MM.1S (cell line): ENCODE measurements at regions not wholly inside any gene's neighbourhood (a gene's known extent, or its start where the extent isn't known, plus 50 kb on each side); places are given as distances from the start of the nearest gene placed in this dataset.

Experiments used
- DNase-seq: peaks from one replicate; pipeline ENCODE4 v3.0.0-alpha.2; 2015
- H2AFZ ChIP-seq: fragments of 300-600 bp; sonication (generic); 2 replicates; pipeline ENCODE4 v1.6.0; 2016; ENCODE audit warnings: antibody characterized with exemption, low read length
- H3F3A ChIP-seq: fragments of 300-600 bp; sonication (generic); 2 replicates; pipeline ENCODE4 v1.6.1; 2016; ENCODE audit warnings: mild to moderate bottlenecking, antibody characterized with exemption, low read length, moderate library complexity, mixed read lengths; ENCODE audit not compliant: insufficient read depth
- H3K27ac ChIP-seq: fragments of 300-600 bp; sonication (generic); 2 replicates; pipeline ENCODE4 v1.5.1; 2016; ENCODE audit warnings: mild to moderate bottlenecking, low read length
- H3K27me3 ChIP-seq: fragments of 300-600 bp; sonication (generic); replicated peaks from 2 replicates; pipeline ENCODE4 v1.6.0; 2016; ENCODE audit warnings: low read length; ENCODE audit not compliant: insufficient read depth
- H3K36me3 ChIP-seq: fragments of 300-600 bp; sonication (generic); replicated peaks from 2 replicates; pipeline ENCODE4 v1.6.1; 2016; ENCODE audit warnings: mild to moderate bottlenecking, low read length, mixed read lengths; ENCODE audit not compliant: insufficient read depth
- H3K4me1 ChIP-seq: fragments of 300-600 bp; sonication (generic); 2 replicates; pipeline ENCODE4 v1.6.1; 2016; ENCODE audit warnings: low read length, mixed read lengths
- H3K4me2 ChIP-seq: fragments of 300-600 bp; sonication (generic); 2 replicates; pipeline ENCODE4 v1.6.0; 2016; ENCODE audit warnings: low read depth, low read length
- H3K4me3 ChIP-seq: fragments of 300-600 bp; sonication (generic); 2 replicates; pipeline ENCODE4 v1.5.1; 2016; ENCODE audit warnings: low read length, mixed read lengths
- H3K79me2 ChIP-seq: fragments of 300-600 bp; sonication (generic); 2 replicates; pipeline ENCODE4 v1.6.1; 2016; ENCODE audit warnings: mixed run types, low read length, mixed read lengths
- H3K9ac ChIP-seq: fragments of 300-600 bp; sonication (generic); 2 replicates; pipeline ENCODE4 v1.6.1; 2016; ENCODE audit warnings: low read length, mixed read lengths
- H3K9me2 ChIP-seq: fragments of 300-600 bp; sonication (generic); replicated peaks from 2 replicates; pipeline ENCODE4 v1.6.1; 2016; ENCODE audit warnings: mild to moderate bottlenecking, low read length, mixed read lengths; ENCODE audit not compliant: insufficient read depth
- H3K9me3 ChIP-seq: fragments of 300-600 bp; sonication (generic); replicated peaks from 2 replicates; pipeline ENCODE4 v1.6.1; 2016; ENCODE audit warnings: mild to moderate bottlenecking, low read length, mixed read lengths; ENCODE audit not compliant: insufficient read depth
- H4K20me1 ChIP-seq: fragments of 300-600 bp; sonication (generic); 2 replicates; pipeline ENCODE4 v1.6.1; 2016; ENCODE audit warnings: mild to moderate bottlenecking, low read length, moderate library complexity, mixed read lengths; ENCODE audit not compliant: insufficient read depth
- EZH2 ChIP-seq: fragments of 300-600 bp; sonication (generic); optimal IDR thresholded peaks from 2 replicates; pipeline ENCODE3; 2017; ENCODE audit warnings: low read depth, mild to moderate bottlenecking, antibody characterized with exemption, low read length, mixed read lengths
- EZH2phosphoT487 ChIP-seq: fragments of 300-600 bp; sonication (generic); IDR thresholded peaks from 2 replicates; pipeline ENCODE4 v1.6.1; 2018; ENCODE audit warnings: antibody characterized with exemption, low read length
- TF ChIP-seq, protein P1 (sequence below): fragments of 300-600 bp; sonication (generic); IDR thresholded peaks from 2 replicates; pipeline ENCODE4 v1.5.1; 2016; ENCODE audit warnings: antibody characterized with exemption, low read length, mixed read lengths

DNA sequence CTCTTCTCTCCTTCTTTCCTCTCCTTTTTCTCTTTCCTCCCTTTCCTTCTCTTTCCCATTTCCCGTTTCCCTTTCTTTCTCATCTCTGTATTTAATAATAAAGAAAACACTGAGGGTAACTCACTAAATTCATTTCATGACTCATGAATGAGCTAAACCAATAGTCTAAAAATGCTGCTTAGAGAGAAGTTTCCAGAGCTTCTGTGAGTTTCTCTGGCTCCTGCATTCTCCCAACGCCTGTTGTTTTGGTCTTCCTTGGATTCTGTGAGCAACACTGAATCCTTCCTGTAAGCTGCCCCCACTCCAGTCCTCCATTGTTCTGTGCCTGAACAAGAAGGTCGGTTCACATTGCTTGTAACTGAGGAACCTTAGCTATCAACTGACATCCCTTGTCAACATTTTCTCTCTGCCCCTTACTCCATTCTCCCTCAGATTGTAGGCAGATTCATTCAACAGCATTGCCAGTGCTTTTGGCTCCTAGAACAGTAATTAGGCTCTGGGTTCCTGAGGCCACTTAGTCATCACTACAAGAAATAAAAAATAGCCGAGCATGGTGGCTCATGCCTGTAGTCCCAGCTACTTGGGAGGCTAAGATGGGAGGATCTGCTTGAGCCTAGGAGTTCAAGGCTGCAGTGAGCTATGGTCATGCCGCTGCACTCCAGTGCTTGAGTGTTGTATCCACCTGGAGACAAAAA is 237.7 kb upstream of the KLF4 start:
- H3K9me2 ChIP-seq: no peaks in the 10 kb centered on the region
- no peaks in the 10 kb centered on the region for H3F3A ChIP-seq
- no peaks in the 10 kb centered on the region for H4K20me1 ChIP-seq
- H3K9me3 ChIP-seq: no peaks in the 10 kb centered on the region
- no peak overlapping the region for H3K9ac ChIP-seq
- no peaks in the 10 kb centered on the region for H3K36me3 ChIP-seq
- H2AFZ ChIP-seq: no peak overlapping the region
- TF ChIP-seq, protein P1, sequence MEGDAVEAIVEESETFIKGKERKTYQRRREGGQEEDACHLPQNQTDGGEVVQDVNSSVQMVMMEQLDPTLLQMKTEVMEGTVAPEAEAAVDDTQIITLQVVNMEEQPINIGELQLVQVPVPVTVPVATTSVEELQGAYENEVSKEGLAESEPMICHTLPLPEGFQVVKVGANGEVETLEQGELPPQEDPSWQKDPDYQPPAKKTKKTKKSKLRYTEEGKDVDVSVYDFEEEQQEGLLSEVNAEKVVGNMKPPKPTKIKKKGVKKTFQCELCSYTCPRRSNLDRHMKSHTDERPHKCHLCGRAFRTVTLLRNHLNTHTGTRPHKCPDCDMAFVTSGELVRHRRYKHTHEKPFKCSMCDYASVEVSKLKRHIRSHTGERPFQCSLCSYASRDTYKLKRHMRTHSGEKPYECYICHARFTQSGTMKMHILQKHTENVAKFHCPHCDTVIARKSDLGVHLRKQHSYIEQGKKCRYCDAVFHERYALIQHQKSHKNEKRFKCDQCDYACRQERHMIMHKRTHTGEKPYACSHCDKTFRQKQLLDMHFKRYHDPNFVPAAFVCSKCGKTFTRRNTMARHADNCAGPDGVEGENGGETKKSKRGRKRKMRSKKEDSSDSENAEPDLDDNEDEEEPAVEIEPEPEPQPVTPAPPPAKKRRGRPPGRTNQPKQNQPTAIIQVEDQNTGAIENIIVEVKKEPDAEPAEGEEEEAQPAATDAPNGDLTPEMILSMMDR: no peak
- TF ChIP-seq EZH2phosphoT487: no peak
- no peak for TF ChIP-seq EZH2
- no peaks in the 10 kb centered on the region for H3K27me3 ChIP-seq
- no peak for DNase-seq
- H3K79me2 ChIP-seq: no peaks in the 10 kb centered on the region
- H3K4me1 ChIP-seq: 0 out of 2 replicates have a peak, but pooled peaks cover 3% of the 10 kb centered on the region
- no peak overlapping the region for H3K4me3 ChIP-seq
- no peak overlapping the region for H3K27ac ChIP-seq
- no peak overlapping the region for H3K4me2 ChIP-seq

DNA sequence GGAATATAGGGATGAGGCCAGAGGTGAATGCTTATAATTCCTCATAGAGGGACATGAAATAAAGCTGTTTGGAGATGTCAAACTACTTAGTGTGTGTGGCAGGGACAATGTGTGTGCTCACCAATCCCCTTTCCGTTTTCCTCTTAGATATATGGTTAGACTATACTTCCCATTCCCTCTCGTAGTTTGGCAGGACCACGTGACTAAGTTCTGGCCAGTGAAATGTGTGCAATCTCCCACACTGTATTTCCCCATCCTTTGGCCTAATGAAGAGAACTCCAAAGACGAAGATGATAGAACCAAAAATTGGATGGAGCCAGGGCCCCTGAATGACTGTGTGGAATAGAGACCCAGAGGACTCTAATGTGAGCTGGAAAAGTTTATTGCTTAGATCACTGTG is 233.4 kb upstream of the KLF4 start:
- Histone ChIP-seq H3K4me1 (no peaks in the 10 kb centered on the region), H3K27ac (no peak overlapping the region), H3K4me2 (no peak overlapping the region), H3K9me3 (no peaks in the 10 kb centered on the region), H3K9me2 (no peaks in the 10 kb centered on the region), H3K27me3 (no peaks in the 10 kb centered on the region), H3K36me3 (no peaks in the 10 kb centered on the region), H3K4me3 (no peak overlapping the region), H3F3A (no peaks in the 10 kb centered on the region), H2AFZ (no peak overlapping the region), H4K20me1 (no peaks in the 10 kb centered on the region), H3K9ac (no peak overlapping the region), H3K79me2 (no peaks in the 10 kb centered on the region)
- TF ChIP-seq EZH2phosphoT487 (no peak), EZH2 (no peak)
- TF ChIP-seq, protein P1: no peak
- no peak for DNase-seq

- no peak for TF ChIP-seq EZH2phosphoT487
- TF ChIP-seq EZH2: no peak
- TF ChIP-seq, protein P1: no peak
- Histone ChIP-seq H3K9ac (no peak overlapping the region), H3K27ac (no peak overlapping the region), H3K4me2 (no peak overlapping the region), H3K9me3 (no peaks in the 10 kb centered on the region), H3K79me2 (no peaks in the 10 kb centered on the region), H2AFZ (no peak overlapping the region), H3K4me1 (no peaks in the 10 kb centered on the region), H3K9me2 (no peaks in the 10 kb centered on the region), H3K4me3 (no peak overlapping the region), H4K20me1 (no peaks in the 10 kb centered on the region), H3F3A (no peaks in the 10 kb centered on the region), H3K36me3 (no peaks in the 10 kb centered on the region), H3K27me3 (no peaks in the 10 kb centered on the region)
- DNase-seq: no peak
Measured at GRCh38 chr9:107721705-107722245, 232.2 kb upstream of the KLF4 start.
